Calu3 (cell line): ENCODE measurements at regions not wholly inside any gene's neighbourhood (a gene's known extent, or its start where the extent isn't known, plus 50 kb on each side); places are given as distances from the start of the nearest gene placed in this dataset.

Source experiments
- BruUV-seq: library from RNA; stranded (reverse); fragments of 400-500 nt; replicated peaks from 2 replicates; lab custom pipeline; 2021; lab: Mats Ljungman, UMichigan
- CTCF ChIA-PET: fragments of 300-600 bp; sonication (Branson Sonifier 250); formaldehyde crosslinking; loops from one replicate; lab custom pipeline; 2022; ENCODE audit warnings: antibody characterized with exemption; lab: Charles Lee
- DNase-seq: peaks from one replicate; pipeline ENCODE4 v3.0.0; 2022
- H3K27ac Mint-ChIP-seq: one replicate; pipeline ENCODE4 v1.8.0; 2022; ENCODE audit warnings: mixed read lengths; ENCODE audit not compliant: unreplicated experiment
- H3K27me3 Mint-ChIP-seq: one replicate; pipeline ENCODE4 v1.8.0; 2022; ENCODE audit warnings: mixed read lengths; ENCODE audit not compliant: unreplicated experiment
- H3K36me3 Mint-ChIP-seq: one replicate; pipeline ENCODE4 v1.8.0; 2022; ENCODE audit warnings: mild to moderate bottlenecking, moderate library complexity, mixed read lengths; ENCODE audit not compliant: insufficient read depth, unreplicated experiment
- H3K4me1 Mint-ChIP-seq: one replicate; pipeline ENCODE4 v1.8.0; 2022; ENCODE audit warnings: mild to moderate bottlenecking, low read depth, mixed read lengths; ENCODE audit not compliant: unreplicated experiment
- H3K4me3 Mint-ChIP-seq: one replicate; pipeline ENCODE4 v1.8.0; 2022; ENCODE audit warnings: mild to moderate bottlenecking, low read depth, moderate library complexity, mixed read lengths; ENCODE audit not compliant: unreplicated experiment
- H3K9me3 Mint-ChIP-seq: one replicate; pipeline ENCODE4 v1.8.0; 2022; ENCODE audit warnings: low read depth, mixed read lengths; ENCODE audit not compliant: unreplicated experiment
- CTCF ChIP-seq: fragments of 200-600 bp; IDR thresholded peaks from one replicate; pipeline ENCODE4 v1.8.0; 2022; ENCODE audit warnings: antibody characterized with exemption; ENCODE audit not compliant: unreplicated experiment
- intact Hi-C: fragments of 100-400 bp; cut with micrococcal nuclease; formaldehyde crosslinking; loops from one replicate; pipeline ENCODE4 v1.10.0; 2022; ENCODE audit not compliant: unreplicated experiment

GRCh38 chr13:76168661-76169060, 532.5 kb downstream of the LMO7 start:
- Mint-ChIP-seq H3K27ac (no peak overlapping the region), H3K4me3 (no peak overlapping the region), H3K27me3 (no peaks in the 10 kb centered on the region), H3K36me3 (no peaks in the 10 kb centered on the region), H3K4me1 (no peaks in the 10 kb centered on the region), H3K9me3 (peaks cover 2% of the 10 kb centered on the region)
- CTCF ChIA-PET, result no interaction called here
- DNase-seq, result no peak
- TF ChIP-seq CTCF, result no peak
- intact Hi-C loops, result no loop called here
- no TSS peak for BruUV-seq

GRCh38 chr13:76164290-76164689, 528.2 kb downstream of the LMO7 start:
- CTCF ChIA-PET, result no interaction called here
- intact Hi-C loops, result no loop called here
- DNase-seq, result no peak
- TF ChIP-seq CTCF, result no peak
- Mint-ChIP-seq H3K27ac (no peak overlapping the region), H3K36me3 (no peaks in the 10 kb centered on the region), H3K9me3 (peaks cover 2% of the 10 kb centered on the region), H3K4me3 (no peak overlapping the region), H3K4me1 (no peaks in the 10 kb centered on the region), H3K27me3 (no peaks in the 10 kb centered on the region)
- no TSS peak for BruUV-seq

- CTCF ChIA-PET, result no interaction called here
- no peaks in the 10 kb centered on the region for H3K36me3 Mint-ChIP-seq
- no TSS peak for BruUV-seq
These were observed 527.6 kb downstream of the LMO7 start for GRCh38 chr13:76163761-76164160.

GRCh38 chr13:76160961-76161925, 525.1 kb downstream of the LMO7 start:
- Mint-ChIP-seq H3K27ac (no peak overlapping the region), H3K27me3 (no peaks in the 10 kb centered on the region), H3K9me3 (no peaks in the 10 kb centered on the region), H3K4me1 (no peaks in the 10 kb centered on the region), H3K4me3 (no peak overlapping the region), H3K36me3 (no peaks in the 10 kb centered on the region)
- no peak for TF ChIP-seq CTCF
- CTCF ChIA-PET, result no interaction called here
- intact Hi-C loops, result no loop called here
- BruUV-seq, result no TSS peak
- no peak for DNase-seq

More at GRCh38 chr13:76163761-76164160, 527.6 kb downstream of the LMO7 start:
- no peak for TF ChIP-seq CTCF
- intact Hi-C loops, result no loop called here
- DNase-seq, result no peak
- Mint-ChIP-seq H3K9me3 (peaks cover 2% of the 10 kb centered on the region), H3K4me3 (no peak overlapping the region), H3K4me1 (no peaks in the 10 kb centered on the region), H3K27me3 (no peaks in the 10 kb centered on the region), H3K27ac (no peak overlapping the region)
